MM.1S (cell line): ENCODE measurements at regions not wholly inside any gene's neighbourhood (a gene's known extent, or its start where the extent isn't known, plus 50 kb on each side); places are given as distances from the start of the nearest gene placed in this dataset.

ENCODE experiments used
- DNase-seq: peaks from one replicate; pipeline ENCODE4 v3.0.0-alpha.2; 2015
- H2AFZ ChIP-seq: fragments of 300-600 bp; sonication (generic); 2 replicates; pipeline ENCODE4 v1.6.0; 2016; ENCODE audit warnings: antibody characterized with exemption, low read length
- H3F3A ChIP-seq: fragments of 300-600 bp; sonication (generic); 2 replicates; pipeline ENCODE4 v1.6.1; 2016; ENCODE audit warnings: mild to moderate bottlenecking, antibody characterized with exemption, low read length, moderate library complexity, mixed read lengths; ENCODE audit not compliant: insufficient read depth
- H3K27ac ChIP-seq: fragments of 300-600 bp; sonication (generic); 2 replicates; pipeline ENCODE4 v1.5.1; 2016; ENCODE audit warnings: mild to moderate bottlenecking, low read length
- H3K27me3 ChIP-seq: fragments of 300-600 bp; sonication (generic); replicated peaks from 2 replicates; pipeline ENCODE4 v1.6.0; 2016; ENCODE audit warnings: low read length; ENCODE audit not compliant: insufficient read depth
- H3K36me3 ChIP-seq: fragments of 300-600 bp; sonication (generic); replicated peaks from 2 replicates; pipeline ENCODE4 v1.6.1; 2016; ENCODE audit warnings: mild to moderate bottlenecking, low read length, mixed read lengths; ENCODE audit not compliant: insufficient read depth
- H3K4me1 ChIP-seq: fragments of 300-600 bp; sonication (generic); 2 replicates; pipeline ENCODE4 v1.6.1; 2016; ENCODE audit warnings: low read length, mixed read lengths
- H3K4me2 ChIP-seq: fragments of 300-600 bp; sonication (generic); 2 replicates; pipeline ENCODE4 v1.6.0; 2016; ENCODE audit warnings: low read depth, low read length
- H3K4me3 ChIP-seq: fragments of 300-600 bp; sonication (generic); 2 replicates; pipeline ENCODE4 v1.5.1; 2016; ENCODE audit warnings: low read length, mixed read lengths
- H3K79me2 ChIP-seq: fragments of 300-600 bp; sonication (generic); 2 replicates; pipeline ENCODE4 v1.6.1; 2016; ENCODE audit warnings: mixed run types, low read length, mixed read lengths
- H3K9ac ChIP-seq: fragments of 300-600 bp; sonication (generic); 2 replicates; pipeline ENCODE4 v1.6.1; 2016; ENCODE audit warnings: low read length, mixed read lengths
- H3K9me2 ChIP-seq: fragments of 300-600 bp; sonication (generic); replicated peaks from 2 replicates; pipeline ENCODE4 v1.6.1; 2016; ENCODE audit warnings: mild to moderate bottlenecking, low read length, mixed read lengths; ENCODE audit not compliant: insufficient read depth
- H3K9me3 ChIP-seq: fragments of 300-600 bp; sonication (generic); replicated peaks from 2 replicates; pipeline ENCODE4 v1.6.1; 2016; ENCODE audit warnings: mild to moderate bottlenecking, low read length, mixed read lengths; ENCODE audit not compliant: insufficient read depth
- H4K20me1 ChIP-seq: fragments of 300-600 bp; sonication (generic); 2 replicates; pipeline ENCODE4 v1.6.1; 2016; ENCODE audit warnings: mild to moderate bottlenecking, low read length, moderate library complexity, mixed read lengths; ENCODE audit not compliant: insufficient read depth
- EZH2 ChIP-seq: fragments of 300-600 bp; sonication (generic); optimal IDR thresholded peaks from 2 replicates; pipeline ENCODE3; 2017; ENCODE audit warnings: low read depth, mild to moderate bottlenecking, antibody characterized with exemption, low read length, mixed read lengths
- EZH2phosphoT487 ChIP-seq: fragments of 300-600 bp; sonication (generic); IDR thresholded peaks from 2 replicates; pipeline ENCODE4 v1.6.1; 2018; ENCODE audit warnings: antibody characterized with exemption, low read length
- TF ChIP-seq, protein P1 (sequence below): fragments of 300-600 bp; sonication (generic); IDR thresholded peaks from 2 replicates; pipeline ENCODE4 v1.5.1; 2016; ENCODE audit warnings: antibody characterized with exemption, low read length, mixed read lengths

- Histone ChIP-seq H3K9ac (no peak overlapping the region), H3K27ac (no peak overlapping the region), H3K4me2 (no peak overlapping the region), H2AFZ (no peak overlapping the region), H3K4me3 (no peak overlapping the region), H3K79me2 (no peaks in the 10 kb centered on the region), H3K27me3 (no peaks in the 10 kb centered on the region), H3K9me2 (no peaks in the 10 kb centered on the region), H3K4me1 (no peaks in the 10 kb centered on the region), H3K36me3 (no peaks in the 10 kb centered on the region), H4K20me1 (no peaks in the 10 kb centered on the region), H3F3A (no peaks in the 10 kb centered on the region), H3K9me3 (no peaks in the 10 kb centered on the region)
- TF ChIP-seq EZH2 (no peak), EZH2phosphoT487 (no peak)
- TF ChIP-seq, protein P1, sequence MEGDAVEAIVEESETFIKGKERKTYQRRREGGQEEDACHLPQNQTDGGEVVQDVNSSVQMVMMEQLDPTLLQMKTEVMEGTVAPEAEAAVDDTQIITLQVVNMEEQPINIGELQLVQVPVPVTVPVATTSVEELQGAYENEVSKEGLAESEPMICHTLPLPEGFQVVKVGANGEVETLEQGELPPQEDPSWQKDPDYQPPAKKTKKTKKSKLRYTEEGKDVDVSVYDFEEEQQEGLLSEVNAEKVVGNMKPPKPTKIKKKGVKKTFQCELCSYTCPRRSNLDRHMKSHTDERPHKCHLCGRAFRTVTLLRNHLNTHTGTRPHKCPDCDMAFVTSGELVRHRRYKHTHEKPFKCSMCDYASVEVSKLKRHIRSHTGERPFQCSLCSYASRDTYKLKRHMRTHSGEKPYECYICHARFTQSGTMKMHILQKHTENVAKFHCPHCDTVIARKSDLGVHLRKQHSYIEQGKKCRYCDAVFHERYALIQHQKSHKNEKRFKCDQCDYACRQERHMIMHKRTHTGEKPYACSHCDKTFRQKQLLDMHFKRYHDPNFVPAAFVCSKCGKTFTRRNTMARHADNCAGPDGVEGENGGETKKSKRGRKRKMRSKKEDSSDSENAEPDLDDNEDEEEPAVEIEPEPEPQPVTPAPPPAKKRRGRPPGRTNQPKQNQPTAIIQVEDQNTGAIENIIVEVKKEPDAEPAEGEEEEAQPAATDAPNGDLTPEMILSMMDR, result no peak
- no peak for DNase-seq
These were observed 1158.5 kb downstream of the CDH18 start for GRCh38 chr5:18829539-18829938.

- no peaks in the 10 kb centered on the region for H3K9me3 ChIP-seq
- H3F3A ChIP-seq, result no peaks in the 10 kb centered on the region
- no peaks in the 10 kb centered on the region; the same call in 1 of the 2 replicates for H3K9me2 ChIP-seq
- H3K4me1 ChIP-seq, result no peaks in the 10 kb centered on the region
- H2AFZ ChIP-seq, result no peak overlapping the region
- no peaks in the 10 kb centered on the region for H3K79me2 ChIP-seq
- H3K4me2 ChIP-seq, result no peak overlapping the region
- no peaks in the 10 kb centered on the region for H3K36me3 ChIP-seq
- H4K20me1 ChIP-seq, result no peaks in the 10 kb centered on the region
- no peak for DNase-seq
- H3K27ac ChIP-seq, result no peak overlapping the region
- H3K9ac ChIP-seq, result no peak overlapping the region
- H3K4me3 ChIP-seq, result no peak overlapping the region
- no peak for TF ChIP-seq EZH2
- TF ChIP-seq, protein P1, result no peak
- no peaks in the 10 kb centered on the region for H3K27me3 ChIP-seq
These were observed 1137.8 kb downstream of the CDH18 start for GRCh38 chr5:18850216-18850615.

DNA sequence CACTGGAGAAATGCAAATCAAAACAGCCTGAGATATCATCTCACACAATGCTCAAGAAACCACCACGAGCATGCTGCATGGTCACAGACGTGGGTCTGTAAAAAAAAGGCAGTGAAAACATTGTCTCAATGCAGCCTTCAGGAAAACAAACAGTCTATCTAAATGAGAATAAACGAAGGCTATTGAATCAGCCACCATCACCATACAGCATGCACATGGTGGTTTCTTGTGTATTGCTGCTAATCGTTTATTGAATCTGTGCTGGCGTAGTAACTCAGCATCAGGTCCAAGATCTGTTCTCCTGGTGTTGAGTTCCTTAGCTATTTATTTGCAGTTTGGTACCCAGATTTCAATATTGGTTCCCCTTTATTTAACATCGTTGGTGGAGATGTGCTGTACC is 1115.0 kb downstream of the CDH18 start:
- no peaks in the 10 kb centered on the region for H3K27me3 ChIP-seq
- H2AFZ ChIP-seq, result no peak overlapping the region
- no peak overlapping the region for H3K27ac ChIP-seq
- no peaks in the 10 kb centered on the region for H3K9me2 ChIP-seq
- no peaks in the 10 kb centered on the region for H3K36me3 ChIP-seq
- H3K4me1 ChIP-seq, result no peaks in the 10 kb centered on the region
- no peak for TF ChIP-seq EZH2phosphoT487
- TF ChIP-seq, protein P1, result no peak
- no peak for TF ChIP-seq EZH2
- H3K4me3 ChIP-seq, result no peak overlapping the region
- H3K9ac ChIP-seq, result no peak overlapping the region
- H3F3A ChIP-seq, result no peaks in the 10 kb centered on the region
- no peak overlapping the region for H3K4me2 ChIP-seq
- no peaks in the 10 kb centered on the region for H4K20me1 ChIP-seq
- H3K9me3 ChIP-seq, result no peaks in the 10 kb centered on the region
- DNase-seq, result no peak
- no peaks in the 10 kb centered on the region for H3K79me2 ChIP-seq

- no peak for DNase-seq
These were observed 1111.4 kb downstream of the CDH18 start for GRCh38 chr5:18876565-18876964.

More at GRCh38 chr5:18876565-18876964, 1111.4 kb downstream of the CDH18 start:
- H4K20me1 ChIP-seq, result no peaks in the 10 kb centered on the region
- TF ChIP-seq EZH2, result no peak
- TF ChIP-seq, protein P1, result no peak
- TF ChIP-seq EZH2phosphoT487, result no peak
- H2AFZ ChIP-seq, result no peak overlapping the region
- H3K27me3 ChIP-seq, result no peaks in the 10 kb centered on the region
- no peak overlapping the region for H3K4me2 ChIP-seq
- H3K9ac ChIP-seq, result no peak overlapping the region
- no peaks in the 10 kb centered on the region for H3K4me1 ChIP-seq
- H3K79me2 ChIP-seq, result no peaks in the 10 kb centered on the region
- H3K36me3 ChIP-seq, result no peaks in the 10 kb centered on the region
- no peaks in the 10 kb centered on the region for H3K9me2 ChIP-seq
- no peak overlapping the region for H3K27ac ChIP-seq
- no peaks in the 10 kb centered on the region for H3K9me3 ChIP-seq
- H3F3A ChIP-seq, result no peaks in the 10 kb centered on the region
- H3K4me3 ChIP-seq, result no peak overlapping the region
